Fibroblast of lung (primary cell): ENCODE measurements at regions not wholly inside any gene's neighbourhood (a gene's known extent, or its start where the extent isn't known, plus 50 kb on each side); places are given as distances from the start of the nearest gene placed in this dataset.

Experiments
- DNase-seq, 2 donors: peaks; one replicate each; pipeline versions ENCODE4 v3.0.0 to v3.0.0-alpha.2; 2010; ENCODE audit warnings: low read depth in 2 of 2
- H2AFZ ChIP-seq: 2 replicates; pipeline ENCODE4 v1.5.1; 2012; ENCODE audit warnings: low read length, control low read depth, inconsistent platforms
- H3K27ac ChIP-seq: 2 replicates; pipeline ENCODE4 v1.5.1; 2011; ENCODE audit warnings: low read length, control low read depth; ENCODE audit not compliant: insufficient read depth
- H3K27me3 ChIP-seq: 2 replicates; pipeline ENCODE4 v1.5.1; 2011; ENCODE audit warnings: mild to moderate bottlenecking, low read length; ENCODE audit not compliant: control insufficient read depth, insufficient read depth
- H3K36me3 ChIP-seq: 2 replicates; pipeline ENCODE4 v1.5.1; 2011; ENCODE audit warnings: low read length; ENCODE audit not compliant: control insufficient read depth, insufficient read depth
- H3K4me1 ChIP-seq: 2 replicates; pipeline ENCODE4 v1.5.1; 2011; ENCODE audit warnings: low read length; ENCODE audit not compliant: control insufficient read depth, insufficient read depth; ENCODE audit errors: extremely low read depth
- H3K4me2 ChIP-seq: 2 replicates; pipeline ENCODE4 v1.5.1; 2011; ENCODE audit warnings: low read length, control low read depth; ENCODE audit not compliant: insufficient read depth; ENCODE audit errors: extremely low read depth
- H3K4me3 ChIP-seq, 4 experiments: fragments of 200-600 bp in 1 of 4; sonication (generic) in 1 of 4; replicated peaks in 1 of 4; 2 replicates each; pipeline ENCODE4 v1.5.1; 2011 to 2016; ENCODE audit warnings: low read length in 4 of 4, low read depth in 3 of 4, mild to moderate bottlenecking in 3 of 4, control low read depth in 2 of 4, inconsistent platforms in 1 of 4, mixed read lengths in 1 of 4; ENCODE audit not compliant: insufficient read depth in 1 of 4; ENCODE audit errors: control extremely low read depth in 1 of 4
- H3K79me2 ChIP-seq: 2 replicates; pipeline ENCODE4 v1.5.1; 2012; ENCODE audit warnings: mild to moderate bottlenecking, low read length, inconsistent platforms; ENCODE audit not compliant: control insufficient read depth, insufficient read depth
- H3K9ac ChIP-seq: 2 replicates; pipeline ENCODE4 v1.5.1; 2011; ENCODE audit warnings: mild to moderate bottlenecking, low read length, control low read depth; ENCODE audit not compliant: insufficient read depth
- H3K9me3 ChIP-seq: 2 replicates; pipeline ENCODE4 v1.5.1; 2012; ENCODE audit warnings: low read depth, low read length; ENCODE audit not compliant: control insufficient read depth, insufficient read depth
- H4K20me1 ChIP-seq: 2 replicates; pipeline ENCODE4 v1.5.1; 2011; ENCODE audit warnings: low read length; ENCODE audit not compliant: control insufficient read depth, insufficient read depth; ENCODE audit errors: extremely low read depth
- EZH2 ChIP-seq: IDR thresholded peaks from 2 replicates; pipeline ENCODE4 v1.5.1; 2012; ENCODE audit warnings: low read length, control low read depth, mild to moderate bottlenecking; ENCODE audit errors: missing control alignments
- TF ChIP-seq, protein P1 (sequence below), 2 donors: IDR thresholded peaks in 1 of 2; conservative IDR thresholded peaks in 1 of 2; 1 replicate in 1 of 2; 2 replicates in 1 of 2; pipeline ENCODE4 v1.5.1; 2011 to 2012; ENCODE audit warnings: low read length in 2 of 2, control low read depth in 1 of 2, inconsistent platforms in 1 of 2, low read depth in 1 of 2, mild to moderate bottlenecking in 1 of 2

DNA sequence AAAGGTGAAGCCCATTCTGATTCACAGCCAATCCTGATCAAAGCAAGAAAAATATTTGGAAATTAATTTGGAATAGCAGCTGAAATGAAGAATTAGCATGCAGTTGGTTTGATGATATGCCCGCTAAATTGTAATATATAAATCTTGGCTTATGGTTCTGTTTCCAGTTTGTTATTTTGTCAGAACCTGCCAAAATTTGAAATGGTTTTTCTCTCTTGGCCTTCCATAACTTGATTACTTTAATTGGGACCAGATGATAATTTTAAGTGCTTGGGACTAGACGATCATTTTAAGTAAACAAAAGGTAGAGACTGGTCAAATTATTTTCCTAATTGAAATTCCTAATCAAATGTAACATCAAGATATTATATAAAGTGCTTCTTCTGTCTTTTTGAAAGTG is 842.4 kb downstream of the TBL1XR1 start:
- Histone ChIP-seq H3K27me3 (no peaks in the 10 kb centered on the region), H3K79me2 (no peaks in the 10 kb centered on the region), H3K9me3 (no peaks in the 10 kb centered on the region), H2AFZ (no peak overlapping the region), H3K36me3 (no peaks in the 10 kb centered on the region), H3K4me3 (no peak overlapping the region), H3K4me2 (no peak overlapping the region), H3K4me1 (no peaks in the 10 kb centered on the region), H4K20me1 (no peaks in the 10 kb centered on the region), H3K27ac (no peak overlapping the region), H3K9ac (no peak overlapping the region)
- DNase-seq, result no peak
- TF ChIP-seq, protein P1, sequence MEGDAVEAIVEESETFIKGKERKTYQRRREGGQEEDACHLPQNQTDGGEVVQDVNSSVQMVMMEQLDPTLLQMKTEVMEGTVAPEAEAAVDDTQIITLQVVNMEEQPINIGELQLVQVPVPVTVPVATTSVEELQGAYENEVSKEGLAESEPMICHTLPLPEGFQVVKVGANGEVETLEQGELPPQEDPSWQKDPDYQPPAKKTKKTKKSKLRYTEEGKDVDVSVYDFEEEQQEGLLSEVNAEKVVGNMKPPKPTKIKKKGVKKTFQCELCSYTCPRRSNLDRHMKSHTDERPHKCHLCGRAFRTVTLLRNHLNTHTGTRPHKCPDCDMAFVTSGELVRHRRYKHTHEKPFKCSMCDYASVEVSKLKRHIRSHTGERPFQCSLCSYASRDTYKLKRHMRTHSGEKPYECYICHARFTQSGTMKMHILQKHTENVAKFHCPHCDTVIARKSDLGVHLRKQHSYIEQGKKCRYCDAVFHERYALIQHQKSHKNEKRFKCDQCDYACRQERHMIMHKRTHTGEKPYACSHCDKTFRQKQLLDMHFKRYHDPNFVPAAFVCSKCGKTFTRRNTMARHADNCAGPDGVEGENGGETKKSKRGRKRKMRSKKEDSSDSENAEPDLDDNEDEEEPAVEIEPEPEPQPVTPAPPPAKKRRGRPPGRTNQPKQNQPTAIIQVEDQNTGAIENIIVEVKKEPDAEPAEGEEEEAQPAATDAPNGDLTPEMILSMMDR (conservative IDR thresholded peaks at IDR 0.05 in 1 of 2, IDR thresholded peaks at IDR 0.05 in 1 of 2; ENCODE audit: low read depth in 1 of 2, low read length in 2 of 2), result no peak
- no peak for TF ChIP-seq EZH2

DNA sequence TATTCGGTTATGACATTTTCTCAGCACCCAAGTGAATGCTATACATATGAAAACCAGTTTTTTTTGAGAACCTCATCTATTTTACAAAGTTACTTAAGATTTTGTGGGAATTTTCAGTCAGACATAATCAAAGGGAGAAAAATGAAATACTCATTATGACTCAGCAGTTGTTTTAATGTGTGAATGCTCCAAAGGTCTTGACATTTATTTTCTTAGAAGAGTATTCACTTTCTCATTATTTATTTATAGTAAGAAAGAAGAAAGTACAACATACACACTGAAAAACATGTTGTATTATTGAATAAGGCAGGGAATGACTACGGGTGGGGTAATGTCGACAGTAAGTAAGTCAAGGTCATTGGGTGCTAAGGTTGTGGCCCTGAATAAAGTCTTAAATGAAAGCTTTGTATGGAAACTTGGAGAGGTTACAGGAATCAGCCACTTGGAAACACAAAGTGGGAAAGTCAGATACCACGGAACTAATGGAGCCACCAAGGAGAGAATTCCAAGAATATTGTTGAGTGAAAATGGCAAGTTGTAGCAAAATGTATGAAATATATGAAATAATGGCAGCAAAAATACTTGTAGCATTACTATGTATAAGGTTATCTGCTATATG is 844.5 kb downstream of the TBL1XR1 start:
- no peak overlapping the region for H3K4me3 ChIP-seq
- no peaks in the 10 kb centered on the region for H4K20me1 ChIP-seq
- no peak overlapping the region for H3K27ac ChIP-seq
- no peak overlapping the region for H3K9ac ChIP-seq
- H2AFZ ChIP-seq, result no peak overlapping the region
- H3K9me3 ChIP-seq, result no peaks in the 10 kb centered on the region
- H3K4me2 ChIP-seq, result no peak overlapping the region
- H3K36me3 ChIP-seq, result no peaks in the 10 kb centered on the region
- peak; percentile 15 to 47 for DNase-seq
- TF ChIP-seq, protein P1 (conservative IDR thresholded peaks at IDR 0.05 in 1 of 2, IDR thresholded peaks at IDR 0.05 in 1 of 2; ENCODE audit: low read depth in 1 of 2, low read length in 2 of 2), result no peak
- no peak for TF ChIP-seq EZH2
- H3K79me2 ChIP-seq, result no peaks in the 10 kb centered on the region
- H3K4me1 ChIP-seq, result no peaks in the 10 kb centered on the region
- H3K27me3 ChIP-seq, result no peaks in the 10 kb centered on the region

DNA sequence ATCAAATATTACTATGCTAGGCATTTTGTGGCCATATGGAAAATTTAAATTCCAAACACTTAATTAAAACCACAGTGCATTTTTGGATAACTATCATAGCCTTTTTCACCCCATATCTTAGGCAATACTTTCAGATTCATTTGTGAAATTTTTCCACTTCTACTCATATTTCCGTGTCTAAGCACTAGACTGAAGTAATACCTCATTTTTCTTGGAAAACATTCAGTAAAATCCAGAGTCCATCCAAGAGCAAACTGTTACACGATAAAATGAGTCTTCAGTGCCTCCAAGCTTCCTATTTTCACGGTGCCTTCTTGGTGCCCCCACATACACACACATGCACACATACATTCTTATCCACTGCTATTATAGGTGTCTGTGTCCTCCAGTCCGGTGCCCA is 845.9 kb downstream of the TBL1XR1 start:
- H3K9me3 ChIP-seq, result no peaks in the 10 kb centered on the region
- no peaks in the 10 kb centered on the region for H3K27me3 ChIP-seq
- H3K9ac ChIP-seq, result no peak overlapping the region
- no peaks in the 10 kb centered on the region for H3K36me3 ChIP-seq
- no peak overlapping the region for H2AFZ ChIP-seq
- no peaks in the 10 kb centered on the region for H3K4me1 ChIP-seq
- peak; percentile 22 to 42 for DNase-seq
- H3K4me3 ChIP-seq, result no peak overlapping the region
- H4K20me1 ChIP-seq, result no peaks in the 10 kb centered on the region
- H3K4me2 ChIP-seq, result no peak overlapping the region
- TF ChIP-seq, protein P1 (conservative IDR thresholded peaks at IDR 0.05 in 1 of 2, IDR thresholded peaks at IDR 0.05 in 1 of 2; ENCODE audit: low read depth in 1 of 2, low read length in 2 of 2), result no peak
- TF ChIP-seq EZH2, result no peak
- H3K79me2 ChIP-seq, result no peaks in the 10 kb centered on the region
- no peak overlapping the region for H3K27ac ChIP-seq
